ENCODE measurements at regions not wholly inside any gene's neighbourhood (a gene's known extent, or its start where the extent isn't known, plus 50 kb on each side); places are given as distances from the start of the nearest gene placed in this dataset.

DNA sequence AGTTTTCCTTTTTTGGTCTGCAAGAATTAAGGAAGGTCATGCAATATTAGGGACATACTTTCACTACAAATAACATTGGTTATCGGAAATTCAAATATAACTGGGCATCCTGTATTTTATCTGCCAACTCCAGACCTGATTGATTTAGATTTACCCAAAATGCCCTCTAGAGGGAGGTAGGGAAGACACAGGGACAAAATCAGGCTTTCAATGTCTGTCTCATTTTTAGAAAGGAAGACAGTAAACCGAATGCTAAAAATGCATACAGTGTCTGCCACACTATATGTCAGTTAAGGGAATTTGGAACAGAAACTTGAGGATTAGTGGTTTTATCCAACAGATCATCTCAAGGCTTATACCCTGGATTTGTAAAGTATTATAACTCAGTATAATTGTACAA lies 161.7 kb upstream of the SOX9 start:
- no peak overlapping the region for H3K4me3 ChIP-seq
- H3K4me1 ChIP-seq (ENCODE audit: insufficient read depth) = no peaks in the 10 kb centered on the region
- TF ChIP-seq EZH2phosphoT487 (IDR thresholded peaks at IDR 0.05; ENCODE audit: low read depth, severe bottlenecking, unreplicated experiment) = no peak
- no peak for TF ChIP-seq EZH2 (IDR thresholded peaks at IDR 0.05; ENCODE audit: borderline replicate concordance)
- TF ChIP-seq, protein P1, sequence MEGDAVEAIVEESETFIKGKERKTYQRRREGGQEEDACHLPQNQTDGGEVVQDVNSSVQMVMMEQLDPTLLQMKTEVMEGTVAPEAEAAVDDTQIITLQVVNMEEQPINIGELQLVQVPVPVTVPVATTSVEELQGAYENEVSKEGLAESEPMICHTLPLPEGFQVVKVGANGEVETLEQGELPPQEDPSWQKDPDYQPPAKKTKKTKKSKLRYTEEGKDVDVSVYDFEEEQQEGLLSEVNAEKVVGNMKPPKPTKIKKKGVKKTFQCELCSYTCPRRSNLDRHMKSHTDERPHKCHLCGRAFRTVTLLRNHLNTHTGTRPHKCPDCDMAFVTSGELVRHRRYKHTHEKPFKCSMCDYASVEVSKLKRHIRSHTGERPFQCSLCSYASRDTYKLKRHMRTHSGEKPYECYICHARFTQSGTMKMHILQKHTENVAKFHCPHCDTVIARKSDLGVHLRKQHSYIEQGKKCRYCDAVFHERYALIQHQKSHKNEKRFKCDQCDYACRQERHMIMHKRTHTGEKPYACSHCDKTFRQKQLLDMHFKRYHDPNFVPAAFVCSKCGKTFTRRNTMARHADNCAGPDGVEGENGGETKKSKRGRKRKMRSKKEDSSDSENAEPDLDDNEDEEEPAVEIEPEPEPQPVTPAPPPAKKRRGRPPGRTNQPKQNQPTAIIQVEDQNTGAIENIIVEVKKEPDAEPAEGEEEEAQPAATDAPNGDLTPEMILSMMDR (IDR thresholded peaks at IDR 0.05; ENCODE audit: poor library complexity) = peak; percentile 31
- 89% methylated on average over 2 of the region's 2 CpGs for WGBS (ENCODE audit: low lambda C conversion rate, missing lambda C conversion rate)
- H3K27ac ChIP-seq = no peak overlapping the region
- no peaks in the 10 kb centered on the region for H3K36me3 ChIP-seq (replicated peaks; ENCODE audit: insufficient read depth, low read depth)
- no peak overlapping the region for H3K4me2 ChIP-seq
- H3K9me3 ChIP-seq (ENCODE audit: low read depth) = no peaks in the 10 kb centered on the region
- no peak overlapping the region for H2AFZ ChIP-seq
- no peak for DNase-seq (ENCODE audit: low spot score)
- no peaks in the 10 kb centered on the region for H3K9me2 ChIP-seq (replicated peaks; ENCODE audit: insufficient read depth)
- H4K20me1 ChIP-seq (ENCODE audit: insufficient read depth, poor library complexity, severe bottlenecking) = no peaks in the 10 kb centered on the region
- H3K27me3 ChIP-seq = no peaks in the 10 kb centered on the region
- H3K79me2 ChIP-seq = no peaks in the 10 kb centered on the region

DNA sequence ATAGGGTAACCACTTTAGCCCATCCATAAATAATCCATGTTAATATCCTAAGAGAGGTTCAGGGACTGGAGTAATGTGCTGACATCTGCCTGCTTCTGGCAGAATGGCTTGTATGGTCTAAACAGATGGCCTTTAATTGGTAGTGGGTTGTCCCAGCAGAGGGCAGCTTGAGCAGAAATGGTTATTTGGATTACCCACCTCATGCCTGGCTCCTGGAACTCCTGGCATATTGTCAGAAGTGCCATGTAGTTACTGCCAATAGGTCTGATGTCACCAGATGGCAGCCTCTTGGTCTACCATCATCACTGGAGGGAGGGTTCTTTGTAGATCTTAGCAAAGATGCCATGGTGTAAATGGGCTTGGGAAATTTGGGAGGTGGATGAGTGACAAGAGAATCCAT lies 157.5 kb upstream of the SOX9 start:
- Histone ChIP-seq H3K79me2 (no peaks in the 10 kb centered on the region), H3K27ac (no peak overlapping the region), H2AFZ (no peak overlapping the region), H3K9me2 (replicated peaks; ENCODE audit: insufficient read depth) (no peaks in the 10 kb centered on the region), H4K20me1 (ENCODE audit: insufficient read depth, poor library complexity, severe bottlenecking) (no peaks in the 10 kb centered on the region), H3K4me3 (no peak overlapping the region), H3K27me3 (no peaks in the 10 kb centered on the region), H3K36me3 (replicated peaks; ENCODE audit: insufficient read depth, low read depth) (no peaks in the 10 kb centered on the region), H3K4me2 (no peak overlapping the region), H3K9me3 (ENCODE audit: low read depth) (no peaks in the 10 kb centered on the region), H3K4me1 (ENCODE audit: insufficient read depth) (no peaks in the 10 kb centered on the region)
- TF ChIP-seq EZH2phosphoT487 (IDR thresholded peaks at IDR 0.05; ENCODE audit: low read depth, severe bottlenecking, unreplicated experiment) (no peak), EZH2 (IDR thresholded peaks at IDR 0.05; ENCODE audit: borderline replicate concordance) (no peak)
- TF ChIP-seq, protein P1 (IDR thresholded peaks at IDR 0.05; ENCODE audit: poor library complexity) = no peak
- DNase-seq (ENCODE audit: low spot score) = no peak

DNA sequence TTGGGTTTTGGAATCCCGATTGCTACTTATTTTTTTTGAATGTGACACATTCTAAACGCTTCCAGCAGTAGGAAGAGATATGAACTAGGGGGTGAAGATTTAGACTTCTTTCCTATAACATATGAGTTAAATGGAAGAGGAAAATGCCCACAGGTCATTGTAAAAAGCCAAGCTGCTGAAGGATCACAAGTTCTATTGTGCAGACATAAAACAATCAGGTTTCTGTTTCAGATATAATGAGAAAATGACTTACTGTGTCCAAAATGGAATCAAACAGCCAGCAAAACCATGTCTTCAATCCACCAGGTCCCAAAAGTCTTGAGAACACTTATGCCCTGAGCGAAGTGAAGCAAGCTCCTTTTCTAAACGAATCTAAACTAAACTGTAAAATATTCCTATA lies 157.0 kb upstream of the SOX9 start:
- no peaks in the 10 kb centered on the region for H3K9me3 ChIP-seq (ENCODE audit: low read depth)
- H3K4me3 ChIP-seq = no peak overlapping the region
- no peak for DNase-seq (ENCODE audit: low spot score)
- H3K36me3 ChIP-seq (replicated peaks; ENCODE audit: insufficient read depth, low read depth) = no peaks in the 10 kb centered on the region
- no peak overlapping the region for H2AFZ ChIP-seq
- H3K79me2 ChIP-seq = no peaks in the 10 kb centered on the region
- no peak overlapping the region for H3K27ac ChIP-seq
- H3K4me1 ChIP-seq (ENCODE audit: insufficient read depth) = no peaks in the 10 kb centered on the region
- TF ChIP-seq EZH2phosphoT487 (IDR thresholded peaks at IDR 0.05; ENCODE audit: low read depth, severe bottlenecking, unreplicated experiment) (no peak), EZH2 (IDR thresholded peaks at IDR 0.05; ENCODE audit: borderline replicate concordance) (no peak)
- TF ChIP-seq, protein P1 (IDR thresholded peaks at IDR 0.05; ENCODE audit: poor library complexity) = no peak
- WGBS (ENCODE audit: low lambda C conversion rate, missing lambda C conversion rate) = 87% methylated on average over 4 of the region's 4 CpGs
- no peaks in the 10 kb centered on the region for H3K27me3 ChIP-seq
- no peaks in the 10 kb centered on the region for H4K20me1 ChIP-seq (ENCODE audit: insufficient read depth, poor library complexity, severe bottlenecking)
- no peak overlapping the region for H3K4me2 ChIP-seq
- no peaks in the 10 kb centered on the region for H3K9me2 ChIP-seq (replicated peaks; ENCODE audit: insufficient read depth)

DNA sequence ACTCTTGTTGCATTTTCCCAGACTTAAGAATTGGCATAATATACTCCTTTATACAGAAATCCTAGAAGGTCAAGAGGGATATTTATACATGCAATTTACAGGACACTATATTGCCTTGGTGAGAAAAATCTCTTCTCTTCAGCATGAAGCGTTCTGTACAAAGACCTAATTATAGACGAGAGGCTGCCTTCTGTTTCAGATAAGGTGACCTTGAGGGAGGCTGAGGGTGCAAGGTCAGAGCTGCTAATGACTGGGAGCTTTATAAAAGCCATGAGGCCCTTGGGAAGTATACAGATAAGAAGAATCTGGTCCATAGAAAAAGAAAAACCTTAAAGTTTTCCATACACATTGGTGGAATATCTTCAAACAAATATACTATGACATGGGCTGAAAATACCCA lies 156.3 kb upstream of the SOX9 start:
- Histone ChIP-seq H3K4me2 (no peak overlapping the region), H3K27me3 (no peaks in the 10 kb centered on the region), H2AFZ (no peak overlapping the region), H3K9me2 (replicated peaks; ENCODE audit: insufficient read depth) (no peaks in the 10 kb centered on the region), H3K79me2 (no peaks in the 10 kb centered on the region), H3K9me3 (ENCODE audit: low read depth) (no peaks in the 10 kb centered on the region), H3K36me3 (replicated peaks; ENCODE audit: insufficient read depth, low read depth) (no peaks in the 10 kb centered on the region), H3K4me1 (ENCODE audit: insufficient read depth) (no peaks in the 10 kb centered on the region), H4K20me1 (ENCODE audit: insufficient read depth, poor library complexity, severe bottlenecking) (no peaks in the 10 kb centered on the region), H3K27ac (no peak overlapping the region), H3K4me3 (no peak overlapping the region)
- TF ChIP-seq EZH2 (IDR thresholded peaks at IDR 0.05; ENCODE audit: borderline replicate concordance) (no peak), EZH2phosphoT487 (IDR thresholded peaks at IDR 0.05; ENCODE audit: low read depth, severe bottlenecking, unreplicated experiment) (no peak)
- TF ChIP-seq, protein P1 (IDR thresholded peaks at IDR 0.05; ENCODE audit: poor library complexity) = no peak
- no peak for DNase-seq (ENCODE audit: low spot score)
- WGBS (ENCODE audit: low lambda C conversion rate, missing lambda C conversion rate) = 37% methylated on average over 2 of the region's 2 CpGs

Measured in hepatocyte (in vitro differentiated cells).